OCI-LY7 (cell line): ENCODE measurements at regions not wholly inside any gene's neighbourhood (a gene's known extent, or its start where the extent isn't known, plus 50 kb on each side); places are given as distances from the start of the nearest gene placed in this dataset.
"Not testable (repeated sequence)": the region's sequence is repeated elsewhere in the genome, so short reads cannot be mapped to it uniquely, and the experiment has no call there.

ENCODE experiments used
- BruUV-seq: library from RNA; stranded (reverse); fragments of 400-500 nt; replicated peaks from 2 replicates; lab custom pipeline; 2021; lab: Mats Ljungman, UMichigan
- CTCF ChIA-PET: fragments of 300-600 bp; sonication (Branson Sonifier 250); formaldehyde crosslinking; loops from one replicate; lab custom pipeline; 2022; ENCODE audit warnings: antibody characterized with exemption; ENCODE audit not compliant: unreplicated experiment; lab: Charles Lee
- POLR2A ChIA-PET: fragments of 300-600 bp; sonication (Branson Sonifier 250); formaldehyde crosslinking; loops from one replicate; lab custom pipeline; 2022; ENCODE audit warnings: antibody characterized with exemption; lab: Charles Lee
- DNase-seq: peaks from one replicate; pipeline ENCODE4 v3.0.0-alpha.2; 2015; ENCODE audit warnings: low spot score
- H2AFZ ChIP-seq: fragments of 200-600 bp; sonication (generic), shearing (Covaris generic); 2 replicates; pipeline ENCODE4 v1.6.1; 2014; ENCODE audit warnings: mild to moderate bottlenecking, antibody characterized with exemption, low read length, moderate library complexity
- H3K27ac ChIP-seq: fragments of 200-600 bp; sonication (generic); 2 replicates; pipeline ENCODE4 v1.5.1; 2014; ENCODE audit warnings: mixed run types, low read depth, mild to moderate bottlenecking, moderate library complexity, low read length, inconsistent platforms; ENCODE audit not compliant: poor library complexity, severe bottlenecking
- H3K36me3 ChIP-seq: fragments of 200-600 bp; sonication (generic); 2 replicates; pipeline ENCODE4 v1.6.1; 2014; ENCODE audit warnings: mild to moderate bottlenecking, antibody characterized with exemption, low read length, moderate library complexity, mixed read lengths; ENCODE audit not compliant: insufficient read depth
- H3K4me1 ChIP-seq: fragments of 200-600 bp; sonication (generic); 2 replicates; pipeline ENCODE4 v1.5.1; 2014; ENCODE audit warnings: mild to moderate bottlenecking, low read length; ENCODE audit not compliant: insufficient read depth, poor library complexity, severe bottlenecking
- H3K4me2 ChIP-seq: fragments of 200-600 bp; sonication (generic); 2 replicates; pipeline ENCODE4 v1.6.1; 2014; ENCODE audit warnings: mild to moderate bottlenecking, low read length
- H3K4me3 ChIP-seq: fragments of 200-600 bp; sonication (generic); 2 replicates; pipeline ENCODE4 v1.5.1; 2014; ENCODE audit warnings: mild to moderate bottlenecking, low read depth, low read length; ENCODE audit not compliant: poor library complexity, severe bottlenecking
- H3K79me2 ChIP-seq: fragments of 200-600 bp; sonication (generic); 2 replicates; pipeline ENCODE4 v1.6.1; 2016; ENCODE audit warnings: low read depth, mild to moderate bottlenecking, low read length, moderate library complexity, mixed read lengths; ENCODE audit not compliant: insufficient read depth
- H3K9me2 ChIP-seq: fragments of 200-600 bp; sonication (generic); 2 replicates; pipeline ENCODE4 v1.6.1; 2016; ENCODE audit warnings: mild to moderate bottlenecking, low read length, mixed read lengths; ENCODE audit not compliant: insufficient read depth
- H3K9me3 ChIP-seq: fragments of 200-600 bp; sonication (generic); 2 replicates; pipeline ENCODE4 v1.6.1; 2014; ENCODE audit warnings: mild to moderate bottlenecking, mixed run types, low read length, mixed read lengths
- H4K20me1 ChIP-seq: fragments of 200-600 bp; sonication (generic); 2 replicates; pipeline ENCODE4 v1.6.1; 2014; ENCODE audit warnings: mild to moderate bottlenecking, antibody characterized with exemption, low read length, moderate library complexity, mixed read lengths; ENCODE audit not compliant: insufficient read depth
- EZH2phosphoT487 ChIP-seq: fragments of 200-600 bp; sonication (generic); IDR thresholded peaks from 2 replicates; pipeline ENCODE4 v1.6.1; 2018; ENCODE audit warnings: low read depth, borderline replicate concordance, mild to moderate bottlenecking, mixed run types, antibody characterized with exemption, low read length, moderate library complexity, mixed read lengths
- intact Hi-C: fragments of 100-400 bp; cut with micrococcal nuclease; formaldehyde crosslinking; loops from one replicate; pipeline ENCODE4 v1.10.0; 2022; ENCODE audit not compliant: unreplicated experiment
- TF ChIP-seq, protein P1 (sequence below): fragments of 200-600 bp; sonication (generic); conservative IDR thresholded peaks from 2 replicates; pipeline ENCODE4 v1.5.1; 2014; ENCODE audit warnings: mild to moderate bottlenecking, antibody characterized with exemption, low read length, moderate library complexity, mixed read lengths

DNA sequence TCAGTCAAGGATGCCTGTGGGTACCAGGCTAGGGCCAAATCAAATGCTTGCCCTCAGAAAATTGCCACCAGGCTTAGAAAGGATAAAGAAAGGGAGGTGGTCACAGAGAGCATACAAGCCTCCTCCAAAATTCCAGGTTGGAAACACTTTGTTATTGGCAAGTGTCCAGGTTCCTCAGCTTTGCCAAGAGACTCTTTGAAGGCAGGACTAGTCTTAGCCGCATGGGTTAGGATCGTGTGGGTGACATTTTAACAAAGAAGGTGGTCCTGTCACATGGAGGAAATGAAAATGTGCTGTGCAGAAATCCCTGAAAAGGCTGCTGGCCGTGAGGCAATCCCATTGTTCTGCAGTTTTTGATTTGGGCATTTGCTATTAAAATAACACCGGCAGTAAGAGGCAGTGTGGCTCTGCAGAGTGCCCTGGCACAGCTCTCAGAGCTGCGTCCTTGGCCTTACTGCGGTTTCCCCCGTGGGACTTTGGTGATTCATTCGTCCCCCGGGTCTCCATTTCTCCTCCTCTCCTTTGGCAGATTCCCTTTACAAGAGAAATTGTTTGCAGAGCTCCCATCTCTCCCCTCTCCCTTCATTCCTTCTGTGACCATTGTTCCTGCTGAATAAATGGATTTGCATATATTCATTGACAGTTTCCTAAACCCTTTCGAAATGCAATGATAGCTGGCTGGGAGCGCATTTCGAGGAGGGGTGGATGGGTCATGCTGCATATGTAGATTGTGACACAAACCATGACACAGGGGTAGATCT is 187.3 kb downstream of the VAPA start:
- Histone ChIP-seq H3K27ac (no peak overlapping the region), H3K9me3 (no peaks in the 10 kb centered on the region), H4K20me1 (no peaks in the 10 kb centered on the region), H3K4me1 (no peaks in the 10 kb centered on the region), H2AFZ (no peak overlapping the region), H3K4me2 (no peak overlapping the region), H3K79me2 (no peaks in the 10 kb centered on the region), H3K36me3 (no peaks in the 10 kb centered on the region), H3K9me2 (no peaks in the 10 kb centered on the region), H3K4me3 (no peak overlapping the region)
- TF ChIP-seq, protein P1, sequence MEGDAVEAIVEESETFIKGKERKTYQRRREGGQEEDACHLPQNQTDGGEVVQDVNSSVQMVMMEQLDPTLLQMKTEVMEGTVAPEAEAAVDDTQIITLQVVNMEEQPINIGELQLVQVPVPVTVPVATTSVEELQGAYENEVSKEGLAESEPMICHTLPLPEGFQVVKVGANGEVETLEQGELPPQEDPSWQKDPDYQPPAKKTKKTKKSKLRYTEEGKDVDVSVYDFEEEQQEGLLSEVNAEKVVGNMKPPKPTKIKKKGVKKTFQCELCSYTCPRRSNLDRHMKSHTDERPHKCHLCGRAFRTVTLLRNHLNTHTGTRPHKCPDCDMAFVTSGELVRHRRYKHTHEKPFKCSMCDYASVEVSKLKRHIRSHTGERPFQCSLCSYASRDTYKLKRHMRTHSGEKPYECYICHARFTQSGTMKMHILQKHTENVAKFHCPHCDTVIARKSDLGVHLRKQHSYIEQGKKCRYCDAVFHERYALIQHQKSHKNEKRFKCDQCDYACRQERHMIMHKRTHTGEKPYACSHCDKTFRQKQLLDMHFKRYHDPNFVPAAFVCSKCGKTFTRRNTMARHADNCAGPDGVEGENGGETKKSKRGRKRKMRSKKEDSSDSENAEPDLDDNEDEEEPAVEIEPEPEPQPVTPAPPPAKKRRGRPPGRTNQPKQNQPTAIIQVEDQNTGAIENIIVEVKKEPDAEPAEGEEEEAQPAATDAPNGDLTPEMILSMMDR = no peak
- TF ChIP-seq EZH2phosphoT487 = no peak
- no peak for DNase-seq
- POLR2A ChIA-PET = no interaction called here
- CTCF ChIA-PET = no interaction called here
- no TSS peak for BruUV-seq
- intact Hi-C loops = no loop called here

DNA sequence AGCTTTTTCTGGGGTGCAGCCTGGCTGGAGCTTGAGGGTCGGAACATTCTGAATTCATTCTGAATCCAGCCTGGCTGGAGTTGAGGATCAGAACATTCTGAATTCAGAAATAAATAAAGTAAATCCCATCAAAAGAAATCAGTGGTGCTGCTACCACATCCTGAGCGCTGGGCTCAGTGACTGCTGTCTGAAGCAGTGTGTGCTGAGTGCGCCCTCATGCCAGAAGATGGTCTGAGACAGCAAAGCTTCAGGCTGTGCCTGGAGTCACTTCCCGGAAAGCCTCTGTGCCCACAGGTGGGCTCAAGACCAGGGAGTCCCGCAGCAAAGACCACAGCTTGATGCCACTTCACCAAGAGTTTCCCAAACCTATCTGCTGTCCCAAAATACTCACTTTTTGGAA is 187.9 kb downstream of the VAPA start:
- BruUV-seq = no TSS peak
- CTCF ChIA-PET = no interaction called here
- TF ChIP-seq EZH2phosphoT487 = no peak
- TF ChIP-seq, protein P1 = no peak

DNA sequence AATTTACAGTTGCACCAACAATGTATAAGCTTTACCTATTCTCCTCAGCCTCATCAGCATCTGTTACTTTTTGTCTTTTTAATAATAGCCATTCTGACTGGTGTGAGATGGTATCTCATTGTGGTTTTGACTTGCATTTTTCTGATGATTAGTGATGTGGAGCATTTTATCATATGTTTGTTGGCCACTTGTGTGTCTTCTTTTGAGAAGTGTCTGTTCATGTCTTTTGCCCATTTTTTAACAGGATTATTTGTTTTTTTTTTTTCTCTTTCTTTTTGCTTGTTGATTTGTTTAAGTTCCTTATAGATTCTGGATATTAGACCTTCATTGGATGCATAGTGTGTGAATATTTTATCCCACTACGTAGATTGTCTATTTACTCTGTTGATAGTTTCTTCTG is 191.3 kb downstream of the VAPA start:
- H4K20me1 ChIP-seq, DNase-seq, H2AFZ ChIP-seq, POLR2A ChIA-PET, H3K9me2 ChIP-seq, H3K4me3 ChIP-seq, BruUV-seq, H3K4me1 ChIP-seq, H3K4me2 ChIP-seq, H3K27ac ChIP-seq, H3K79me2 ChIP-seq, H3K9me3 ChIP-seq, intact Hi-C loops, CTCF ChIA-PET, H3K36me3 ChIP-seq: not testable (repeated sequence)

More for the DNA sequence above, 187.9 kb downstream of the VAPA start:
- Histone ChIP-seq H3K4me1 (no peaks in the 10 kb centered on the region), H3K27ac (no peak overlapping the region), H3K36me3 (no peaks in the 10 kb centered on the region), H3K9me3 (no peaks in the 10 kb centered on the region), H3K4me3 (no peak overlapping the region), H2AFZ (no peak overlapping the region), H3K4me2 (no peak overlapping the region), H3K79me2 (no peaks in the 10 kb centered on the region), H3K9me2 (no peaks in the 10 kb centered on the region), H4K20me1 (no peaks in the 10 kb centered on the region)
- POLR2A ChIA-PET = no interaction called here
- intact Hi-C loops = no loop called here
- DNase-seq = no peak
